Putamen (tissue), 1 donor: ENCODE measurements at regions not wholly inside any gene's neighbourhood (a gene's known extent, or its start where the extent isn't known, plus 50 kb on each side); places are given as distances from the start of the nearest gene placed in this dataset.

Source experiments
- DNase-seq: peaks from one replicate; pipeline ENCODE4 v3.0.0-alpha.2; 2016; ENCODE audit warnings: low spot score

DNA sequence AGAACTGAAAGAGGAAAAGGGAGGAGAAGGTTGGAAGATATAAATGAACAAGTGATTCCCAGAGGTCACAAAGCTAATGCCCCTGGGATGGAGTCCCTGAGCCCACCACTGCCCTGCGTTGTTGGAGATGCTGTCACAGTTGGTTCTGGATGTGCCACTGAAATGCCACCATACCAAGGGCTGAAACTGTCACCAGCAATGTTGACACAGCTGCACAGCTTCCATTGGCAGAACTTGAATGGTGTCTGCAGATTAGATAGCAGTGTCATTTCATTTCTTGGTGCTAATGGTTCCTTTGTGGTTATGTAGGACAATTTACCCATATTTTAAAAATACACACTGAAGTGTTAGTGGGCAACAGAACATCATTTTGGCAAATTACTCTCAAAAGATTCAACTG, 120.7 kb downstream of the TBXT start:
- no peak for DNase-seq

DNA sequence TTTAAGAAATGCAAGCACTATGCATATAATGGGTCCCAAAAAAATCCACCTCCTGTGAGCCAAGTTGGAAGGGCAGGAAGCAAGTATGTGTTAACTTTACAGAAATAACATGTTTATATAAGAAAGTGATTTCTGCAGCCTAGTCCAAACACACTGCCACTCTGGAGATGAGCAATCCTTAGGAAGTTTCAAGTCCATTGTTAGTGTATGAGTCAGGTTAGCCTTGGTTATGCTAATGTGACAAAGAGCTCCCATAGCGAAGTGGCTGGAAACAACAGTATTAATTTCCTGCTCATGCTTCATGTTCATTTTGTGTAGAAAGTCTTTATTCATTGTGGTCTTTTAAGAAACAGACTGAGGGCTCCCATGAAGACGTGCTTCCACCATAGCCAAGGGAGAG, 121.4 kb downstream of the TBXT start:
- DNase-seq = no peak

DNA sequence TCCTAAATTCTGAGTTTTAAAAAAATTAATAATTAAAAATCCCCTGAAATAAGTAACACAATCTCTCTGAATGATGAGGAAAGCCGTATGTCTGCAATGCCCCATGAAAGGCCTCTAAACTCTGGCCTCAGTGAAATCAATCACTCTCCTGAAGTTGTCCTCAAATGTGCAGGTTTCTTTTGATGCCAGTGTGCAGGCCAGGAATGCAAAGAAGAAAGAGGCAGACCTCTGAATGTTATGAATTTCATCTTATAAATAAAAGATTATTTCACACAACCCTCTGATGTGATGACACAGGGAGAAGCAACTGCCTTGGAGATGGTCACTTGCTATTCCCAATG, 121.8 kb downstream of the TBXT start:
- DNase-seq = no peak

DNA sequence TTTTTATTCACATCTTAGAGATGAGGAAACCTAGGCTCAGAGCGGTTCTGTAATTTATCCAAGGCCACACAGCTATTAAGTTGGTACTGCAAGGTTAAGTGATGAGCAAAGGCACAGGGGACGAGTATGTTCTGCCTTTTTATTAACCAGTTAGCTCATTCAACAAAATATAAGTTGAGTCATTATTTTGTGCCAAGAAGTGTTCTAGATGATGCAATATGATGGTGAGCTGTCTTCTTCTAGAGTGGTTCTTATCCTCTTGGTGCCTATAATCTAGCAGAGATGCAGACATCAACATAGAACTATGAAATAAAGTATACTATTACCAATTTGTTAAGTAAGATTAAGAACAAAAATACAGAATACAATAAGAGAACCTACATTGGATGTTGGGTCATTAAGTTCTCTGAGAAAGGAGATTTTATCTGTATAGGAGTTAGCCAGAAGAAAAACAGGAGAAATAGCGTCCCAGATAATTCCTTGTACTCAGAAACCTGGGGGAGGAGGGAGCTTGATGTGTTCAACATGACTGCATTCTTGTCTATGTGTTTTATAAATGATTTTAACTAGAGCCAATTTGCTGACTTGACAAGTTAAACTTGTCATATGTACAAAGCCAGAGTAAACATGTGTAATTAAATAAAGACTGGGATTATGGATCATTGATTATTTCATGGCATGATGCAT, 122.3 kb downstream of the TBXT start:
- DNase-seq = no peak

GRCh38 chr6:166041277-166041676, 126.4 kb downstream of the TBXT start:
- no peak for DNase-seq

- DNase-seq = no peak
Measured at GRCh38 chr6:166040292-166040691, 127.4 kb downstream of the TBXT start.

DNA sequence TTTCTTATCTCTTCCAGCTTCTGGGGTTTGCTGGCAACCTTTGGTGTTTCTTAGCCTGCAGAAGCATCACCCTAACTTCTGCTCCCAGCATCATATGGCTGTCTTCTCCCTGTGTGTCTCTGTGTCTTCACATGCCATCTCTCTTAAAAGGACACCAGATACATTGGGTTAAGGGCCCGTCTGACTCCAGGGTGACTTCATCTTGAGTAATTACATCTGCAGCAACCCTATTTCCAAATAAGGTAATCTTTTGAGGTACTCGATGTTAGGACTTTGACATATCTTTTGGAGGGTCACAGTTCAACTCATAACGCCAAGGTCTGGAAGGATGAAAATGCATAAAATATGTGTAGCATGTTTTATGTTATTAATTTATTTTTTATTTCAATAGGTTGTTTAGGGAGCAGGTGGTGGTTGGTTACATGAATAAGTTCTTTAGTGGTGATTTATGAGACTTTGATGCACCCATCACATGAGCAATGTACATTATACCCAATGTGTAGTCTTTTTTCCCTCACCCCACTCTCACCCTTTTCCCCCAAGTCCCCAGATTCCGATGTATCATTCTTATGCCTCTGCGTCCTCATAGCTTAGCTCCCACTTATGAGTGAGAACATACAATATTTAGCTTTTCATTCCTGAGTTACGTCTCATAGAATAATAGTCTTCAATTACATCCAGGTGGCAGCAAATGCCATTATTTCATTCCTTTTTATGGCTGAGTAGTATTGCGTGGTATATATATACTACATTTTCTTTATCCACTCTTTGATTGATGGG, 131.1 kb downstream of the TBXT start:
- DNase-seq = no peak

GRCh38 chr6:166032366-166033200, 135.1 kb downstream of the TBXT start:
- DNase-seq = no peak

DNA sequence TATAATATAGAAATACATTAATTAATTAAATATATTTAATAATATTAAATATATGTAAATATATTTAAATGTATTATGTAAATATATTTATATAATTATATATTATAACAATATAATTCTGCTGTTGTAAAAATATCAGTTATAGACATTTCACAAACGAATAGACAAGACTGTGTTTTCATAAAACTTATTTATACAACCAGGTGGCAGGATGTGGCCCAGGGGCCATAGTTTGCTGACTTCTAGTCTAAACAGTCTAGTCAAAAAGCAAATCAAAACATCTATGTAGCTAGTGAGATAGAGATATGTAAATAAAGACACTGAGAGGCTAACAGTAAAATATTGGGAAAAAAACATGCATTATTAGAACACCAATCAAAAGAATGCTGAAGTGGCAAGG, 136.4 kb downstream of the TBXT start:
- DNase-seq = no peak

GRCh38 chr6:166029506-166029905, 138.1 kb downstream of the TBXT start:
- DNase-seq = no peak

DNA sequence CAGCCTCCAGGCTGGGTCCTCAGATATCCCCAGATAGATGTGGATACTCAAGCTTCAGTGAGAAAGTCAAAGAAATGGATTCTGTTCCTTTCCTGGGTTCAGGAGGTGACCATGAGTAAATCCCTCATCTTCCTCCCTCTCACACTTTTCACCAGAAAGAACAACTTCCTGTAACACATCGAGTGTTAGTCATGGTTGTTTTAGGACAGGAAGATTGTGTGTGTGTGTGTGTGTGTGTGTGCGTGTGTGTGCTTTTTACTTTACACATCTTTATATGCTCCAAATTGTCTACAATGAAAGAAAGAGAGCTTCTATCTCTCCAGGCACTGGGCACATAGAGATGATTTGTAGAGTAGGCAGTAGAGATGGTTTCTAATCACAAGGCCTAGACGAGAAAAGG, 139.9 kb downstream of the TBXT start:
- no peak for DNase-seq

DNA sequence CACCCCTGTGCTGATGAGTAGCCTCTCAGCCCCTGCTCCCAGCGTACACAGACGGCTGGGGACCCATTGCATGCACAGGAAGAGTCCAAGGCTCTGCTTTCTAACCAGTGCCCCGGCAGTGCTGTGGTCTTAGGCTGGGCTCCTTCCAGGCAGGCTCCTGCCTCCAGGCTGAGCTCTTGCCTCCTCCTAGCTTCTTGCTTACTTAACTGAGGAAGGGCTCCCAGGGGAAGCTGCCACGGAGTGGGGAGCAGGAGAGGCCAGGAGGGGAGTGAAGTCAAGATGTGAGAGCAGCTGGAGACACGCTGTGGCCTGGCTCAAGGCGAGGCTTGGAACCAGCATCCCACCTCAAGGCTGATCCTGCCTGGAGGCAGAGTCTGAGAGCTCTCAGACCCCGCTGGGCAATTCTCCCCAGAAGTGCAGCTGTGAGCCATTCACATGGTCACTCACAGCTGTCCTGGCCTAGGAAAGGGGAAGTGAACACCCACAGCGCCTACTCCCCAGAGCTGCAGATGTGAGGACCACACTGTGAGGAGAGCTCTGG, 141.0 kb downstream of the TBXT start:
- DNase-seq = no peak

- DNase-seq = no peak
Measured at GRCh38 chr6:166025149-166025898, 142.3 kb downstream of the TBXT start.

DNA sequence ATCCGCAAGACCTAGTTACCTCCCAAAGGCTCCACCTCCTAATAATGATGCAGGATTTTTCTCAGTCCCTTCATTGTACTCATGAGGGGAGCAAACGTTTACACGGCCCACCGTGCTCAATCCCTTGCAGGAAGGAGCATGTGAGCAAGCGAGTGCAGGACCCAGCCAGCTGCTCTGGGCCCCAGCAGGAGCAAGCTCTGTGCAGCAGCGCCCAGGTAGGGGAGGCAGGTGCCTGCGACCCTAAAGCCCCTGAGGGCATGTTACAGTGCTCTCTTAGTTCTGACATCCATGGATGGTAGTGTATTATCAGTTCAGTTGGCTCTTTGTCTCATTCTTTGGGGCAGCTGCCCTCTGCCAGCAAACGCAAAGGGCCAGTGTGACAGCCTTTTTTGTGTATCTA, 143.4 kb downstream of the TBXT start:
- DNase-seq = no peak

DNA sequence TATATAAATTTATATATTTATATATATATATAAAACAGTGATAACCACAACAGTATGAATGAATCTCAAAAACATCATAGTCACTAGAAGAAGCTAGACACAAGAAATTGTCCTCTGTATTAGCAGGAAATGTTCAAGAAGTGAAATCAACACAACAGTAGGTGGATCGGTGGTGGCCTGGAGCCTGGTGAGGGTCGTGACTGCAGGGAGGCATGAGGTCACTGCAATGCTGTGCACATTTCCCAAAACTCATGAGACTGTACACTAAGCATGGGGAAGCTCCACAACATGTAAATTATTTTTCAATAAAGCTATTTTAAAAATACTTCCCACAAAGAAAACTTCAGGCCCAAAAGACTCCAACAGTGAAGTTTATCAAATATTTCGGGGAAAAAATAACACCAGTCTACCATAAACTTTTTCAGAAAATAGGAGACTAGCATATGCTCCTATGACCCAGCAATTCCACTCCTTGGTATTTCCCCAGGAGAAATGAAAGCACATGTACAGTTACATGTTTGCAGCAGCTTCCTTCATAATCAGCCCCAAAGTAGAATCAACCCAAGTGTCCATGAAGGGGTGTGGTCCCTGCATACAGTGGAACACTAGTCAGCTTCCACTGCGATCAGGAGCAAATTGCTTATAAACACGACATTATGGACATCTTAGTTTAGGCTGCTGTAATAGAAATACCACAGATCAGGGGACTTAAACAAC, 144.2 kb downstream of the TBXT start:
- DNase-seq = no peak

DNA sequence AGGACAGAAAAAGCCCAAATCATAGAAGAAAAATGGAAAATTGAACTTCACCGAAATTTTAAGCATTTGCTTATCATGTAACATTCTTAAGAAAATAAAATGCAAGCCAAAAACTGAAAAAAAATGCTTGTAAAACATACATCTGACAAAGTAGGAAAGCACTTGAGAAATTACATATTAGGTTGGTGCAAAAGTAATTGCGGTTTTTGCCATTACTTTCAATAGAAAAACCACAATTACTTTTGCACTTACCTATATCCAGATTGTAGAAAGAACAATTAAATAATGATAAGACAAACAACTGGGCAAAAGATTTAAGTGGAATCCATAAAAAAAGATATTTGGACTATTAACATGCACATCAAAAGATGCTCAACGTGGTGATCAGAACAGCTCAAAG, 146.2 kb downstream of the TBXT start:
- DNase-seq = no peak

GRCh38 chr6:166019214-166019613, 148.4 kb downstream of the TBXT start:
- no peak for DNase-seq

DNA sequence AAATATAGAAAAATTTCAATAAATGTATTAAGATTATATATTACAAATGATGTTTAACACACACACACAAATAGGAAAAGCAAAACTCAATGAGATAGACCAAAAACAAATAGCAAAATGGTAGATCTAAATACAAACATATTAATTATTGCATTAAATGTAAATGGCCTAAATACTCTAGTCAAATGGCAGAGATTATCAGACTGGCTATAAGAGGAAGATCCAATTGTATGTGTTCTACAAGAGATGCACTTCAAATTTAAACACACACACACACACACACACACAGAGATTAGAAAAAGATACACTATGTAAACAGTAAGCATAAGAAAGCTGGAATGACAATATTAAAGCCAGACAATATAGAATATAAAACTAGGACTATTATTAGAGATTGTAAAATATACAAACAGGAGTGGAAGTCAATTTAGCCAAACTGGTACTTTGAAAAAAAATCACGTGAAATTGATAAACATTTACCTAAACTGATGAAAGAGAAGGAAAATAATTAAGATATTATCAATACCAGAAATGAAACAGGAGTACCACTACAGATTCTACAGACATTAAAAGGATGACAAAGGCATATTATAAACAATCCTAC, 150.5 kb downstream of the TBXT start:
- DNase-seq = no peak

DNA sequence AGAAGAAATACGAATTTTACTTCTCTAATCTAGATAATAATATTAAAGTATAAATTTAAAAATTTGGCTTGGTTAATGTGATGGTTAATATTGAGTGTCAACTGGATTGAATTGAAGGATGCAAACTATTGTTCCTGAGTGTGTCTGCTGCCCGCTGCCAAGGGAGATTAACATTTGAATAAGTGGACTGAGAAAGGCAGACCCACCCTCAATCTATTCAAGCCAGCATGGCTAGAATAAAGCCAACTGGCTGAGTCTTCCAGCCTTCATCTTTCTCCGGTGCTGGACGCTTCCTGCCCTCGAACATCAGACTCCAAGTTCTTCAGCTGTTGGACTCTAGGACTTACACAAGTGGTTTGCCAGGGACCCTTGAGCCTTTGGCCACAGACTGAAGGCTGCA, 152.7 kb downstream of the TBXT start:
- no peak for DNase-seq

DNA sequence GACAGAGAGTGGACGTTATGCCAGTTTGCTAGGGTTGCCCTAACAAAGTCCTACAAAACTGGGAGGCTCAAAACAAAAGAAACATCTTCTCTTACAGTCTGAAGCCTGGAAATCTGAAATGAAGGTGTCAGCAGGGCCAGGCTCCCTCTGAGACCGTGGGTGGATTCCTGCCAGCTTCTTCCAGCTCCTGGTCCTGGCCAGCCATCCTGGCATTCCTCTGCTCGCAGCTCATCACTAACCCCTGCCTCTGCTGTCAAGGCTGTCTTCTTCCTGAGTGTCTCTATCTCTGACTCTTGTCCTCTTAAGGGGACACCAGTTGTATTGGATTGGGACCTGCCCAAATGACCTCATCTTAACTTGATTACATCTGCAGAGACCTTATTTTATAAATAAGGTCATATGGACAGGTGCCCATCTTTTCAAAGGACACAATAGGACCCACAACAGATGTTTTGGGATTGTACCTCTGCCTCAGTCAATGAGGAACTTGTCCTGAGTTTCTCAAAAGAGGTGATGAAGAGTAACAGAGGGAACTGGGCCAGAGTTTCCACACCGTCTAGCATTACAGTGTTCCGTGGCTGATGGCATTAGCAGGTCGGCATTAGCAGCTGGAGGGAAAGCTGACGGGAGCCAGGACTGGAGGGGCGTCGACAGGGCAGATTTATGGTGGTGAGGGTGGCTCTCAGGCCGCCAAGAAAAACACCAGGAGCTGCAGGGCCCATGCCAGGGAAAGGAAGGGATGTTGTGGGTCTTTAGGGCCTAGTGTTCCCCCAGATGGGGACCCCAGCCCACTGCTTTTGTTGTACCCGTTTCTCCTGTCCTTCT, 157.3 kb downstream of the TBXT start:
- no peak for DNase-seq
